Loucy (cell line): ENCODE measurements at regions not wholly inside any gene's neighbourhood (a gene's known extent, or its start where the extent isn't known, plus 50 kb on each side); places are given as distances from the start of the nearest gene placed in this dataset.

Source experiments
- H2AFZ ChIP-seq: fragments of 200-600 bp; sonication (generic); 2 replicates; pipeline ENCODE4 v1.6.0; 2016; ENCODE audit warnings: antibody characterized with exemption, mild to moderate bottlenecking, low read length, moderate library complexity
- H3F3A ChIP-seq: fragments of 200-600 bp; 2 replicates; pipeline ENCODE4 v1.6.0; 2016; ENCODE audit warnings: antibody characterized with exemption, low read depth, mild to moderate bottlenecking
- H3K27me3 ChIP-seq: fragments of 200-600 bp; sonication (generic); 2 replicates; pipeline ENCODE4 v1.6.1; 2014; ENCODE audit warnings: low read length, mild to moderate bottlenecking; ENCODE audit not compliant: insufficient read depth, poor library complexity, severe bottlenecking
- H3K36me3 ChIP-seq: fragments of 200-600 bp; sonication (generic); 2 replicates; pipeline ENCODE4 v1.6.1; 2016; ENCODE audit warnings: low read length; ENCODE audit not compliant: insufficient read depth
- H3K4me1 ChIP-seq: fragments of 200-600 bp; sonication (generic); 2 replicates; pipeline ENCODE4 v1.5.1; 2014; ENCODE audit warnings: low read length, mild to moderate bottlenecking; ENCODE audit not compliant: insufficient read depth, poor library complexity, severe bottlenecking
- H3K4me2 ChIP-seq: fragments of 200-600 bp; sonication (generic); 2 replicates; pipeline ENCODE4 v1.6.0; 2014; ENCODE audit warnings: antibody characterized with exemption, low read length, low read depth, mild to moderate bottlenecking; ENCODE audit not compliant: poor library complexity, severe bottlenecking
- H3K4me3 ChIP-seq: fragments of 200-600 bp; sonication (generic); 2 replicates; pipeline ENCODE4 v1.5.1; 2014; ENCODE audit warnings: low read length, mild to moderate bottlenecking, mixed read lengths; ENCODE audit not compliant: poor library complexity, severe bottlenecking
- H3K79me2 ChIP-seq: fragments of 200-600 bp; sonication (generic); 2 replicates; pipeline ENCODE4 v1.6.1; 2014; ENCODE audit warnings: low read length; ENCODE audit not compliant: insufficient read depth
- H3K9ac ChIP-seq: fragments of 200-600 bp; sonication (generic); 2 replicates; pipeline ENCODE4 v1.6.0; 2014; ENCODE audit warnings: mild to moderate bottlenecking, low read depth, low read length, moderate library complexity; ENCODE audit not compliant: poor library complexity, severe bottlenecking
- H3K9me2 ChIP-seq: fragments of 200-600 bp; sonication (generic); replicated peaks from 2 replicates; pipeline ENCODE4 v1.6.1; 2016; ENCODE audit warnings: low read depth, low read length, mixed read lengths
- H3K9me3 ChIP-seq: fragments of 200-600 bp; sonication (generic); 2 replicates; pipeline ENCODE4 v1.6.1; 2014; ENCODE audit warnings: mild to moderate bottlenecking, antibody characterized with exemption, low read length, low read depth; ENCODE audit not compliant: insufficient read depth
- H4K20me1 ChIP-seq: fragments of 200-600 bp; sonication (generic); 2 replicates; pipeline ENCODE4 v1.6.0; 2014; ENCODE audit warnings: antibody characterized with exemption, low read length, mild to moderate bottlenecking; ENCODE audit not compliant: insufficient read depth, poor library complexity, severe bottlenecking
- EZH2phosphoT487 ChIP-seq: fragments of 200-600 bp; IDR thresholded peaks from 2 replicates; pipeline ENCODE4 v1.6.1; 2018; ENCODE audit warnings: antibody characterized with exemption, mild to moderate bottlenecking, moderate library complexity, borderline replicate concordance
- TF ChIP-seq, protein P1 (sequence below): fragments of 200-600 bp; sonication (generic); conservative IDR thresholded peaks from 2 replicates; pipeline ENCODE4 v1.5.1; 2014; ENCODE audit warnings: mild to moderate bottlenecking, antibody characterized with exemption, low read length

DNA sequence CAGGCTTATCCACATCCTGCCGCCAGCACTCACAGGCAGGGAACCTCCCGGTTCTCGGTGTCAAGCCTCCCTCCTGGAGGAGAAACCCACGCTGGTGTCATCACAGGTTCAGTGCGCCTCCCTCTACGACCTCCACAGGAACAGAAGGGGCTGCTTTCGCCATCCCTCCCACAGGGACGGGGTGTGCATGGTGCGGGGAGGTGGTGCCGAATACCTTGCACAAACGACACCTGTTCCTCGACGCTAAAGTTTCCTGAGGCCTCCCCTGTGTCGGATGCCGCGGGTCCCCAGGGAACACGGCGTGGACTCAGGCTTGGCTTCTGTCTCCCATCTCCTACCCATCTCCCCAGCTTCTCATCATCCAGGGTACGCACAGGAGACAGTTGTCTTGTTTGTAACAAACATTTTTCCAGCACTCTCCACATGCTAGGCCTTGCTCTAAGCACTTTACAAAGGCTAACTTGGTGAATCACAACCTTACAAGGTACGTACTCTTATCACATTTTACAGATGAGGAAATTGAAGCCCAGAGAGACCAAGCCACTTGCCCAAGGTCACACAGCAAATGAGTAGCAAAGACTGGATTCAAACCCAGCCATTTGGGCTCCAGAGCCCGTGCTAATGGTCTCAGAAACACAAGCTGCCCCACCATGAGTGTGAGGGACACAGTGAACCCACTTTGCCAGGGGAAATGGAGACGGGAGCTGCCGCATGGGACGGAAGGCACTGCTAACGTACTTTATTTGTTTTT, 271.6 kb downstream of the C16orf95 start:
- Histone ChIP-seq H4K20me1 (no peaks in the 10 kb centered on the region), H3K9me3 (no peaks in the 10 kb centered on the region), H3K4me3 (no peak overlapping the region), H3K4me1 (no peaks in the 10 kb centered on the region), H3K79me2 (no peaks in the 10 kb centered on the region), H2AFZ (no peak overlapping the region), H3K36me3 (no peaks in the 10 kb centered on the region), H3K9ac (no peak overlapping the region), H3K9me2 (no peaks in the 10 kb centered on the region), H3K4me2 (no peak overlapping the region), H3F3A (no peaks in the 10 kb centered on the region), H3K27me3 (no peaks in the 10 kb centered on the region)
- TF ChIP-seq, protein P1, sequence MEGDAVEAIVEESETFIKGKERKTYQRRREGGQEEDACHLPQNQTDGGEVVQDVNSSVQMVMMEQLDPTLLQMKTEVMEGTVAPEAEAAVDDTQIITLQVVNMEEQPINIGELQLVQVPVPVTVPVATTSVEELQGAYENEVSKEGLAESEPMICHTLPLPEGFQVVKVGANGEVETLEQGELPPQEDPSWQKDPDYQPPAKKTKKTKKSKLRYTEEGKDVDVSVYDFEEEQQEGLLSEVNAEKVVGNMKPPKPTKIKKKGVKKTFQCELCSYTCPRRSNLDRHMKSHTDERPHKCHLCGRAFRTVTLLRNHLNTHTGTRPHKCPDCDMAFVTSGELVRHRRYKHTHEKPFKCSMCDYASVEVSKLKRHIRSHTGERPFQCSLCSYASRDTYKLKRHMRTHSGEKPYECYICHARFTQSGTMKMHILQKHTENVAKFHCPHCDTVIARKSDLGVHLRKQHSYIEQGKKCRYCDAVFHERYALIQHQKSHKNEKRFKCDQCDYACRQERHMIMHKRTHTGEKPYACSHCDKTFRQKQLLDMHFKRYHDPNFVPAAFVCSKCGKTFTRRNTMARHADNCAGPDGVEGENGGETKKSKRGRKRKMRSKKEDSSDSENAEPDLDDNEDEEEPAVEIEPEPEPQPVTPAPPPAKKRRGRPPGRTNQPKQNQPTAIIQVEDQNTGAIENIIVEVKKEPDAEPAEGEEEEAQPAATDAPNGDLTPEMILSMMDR = no peak
- TF ChIP-seq EZH2phosphoT487 = no peak

DNA sequence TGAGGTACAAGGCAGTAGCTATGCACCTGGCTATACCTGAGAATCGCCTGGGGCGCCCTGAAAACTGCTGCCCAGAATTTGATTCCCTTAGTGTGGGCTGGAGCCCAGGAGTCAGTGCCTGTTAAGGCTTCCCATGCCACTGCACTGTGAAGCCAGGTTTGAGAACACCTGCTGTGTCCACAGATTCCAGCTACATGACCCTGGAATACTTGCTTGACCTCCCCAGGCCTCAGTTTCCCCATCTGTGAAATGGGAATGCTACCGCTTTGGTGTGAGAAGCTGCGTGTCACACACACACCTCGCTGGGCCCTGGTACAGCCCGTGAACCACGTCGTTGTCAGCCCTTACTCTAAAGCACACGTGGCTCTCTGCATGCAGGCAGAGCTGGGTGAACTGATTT, 271.0 kb downstream of the C16orf95 start:
- Histone ChIP-seq H3F3A (no peaks in the 10 kb centered on the region), H3K36me3 (no peaks in the 10 kb centered on the region), H3K9me2 (no peaks in the 10 kb centered on the region), H3K27me3 (no peaks in the 10 kb centered on the region), H4K20me1 (no peaks in the 10 kb centered on the region), H3K9ac (no peak overlapping the region), H3K4me1 (no peaks in the 10 kb centered on the region), H3K4me3 (no peak overlapping the region), H3K79me2 (no peaks in the 10 kb centered on the region), H3K9me3 (no peaks in the 10 kb centered on the region), H2AFZ (no peak overlapping the region), H3K4me2 (no peak overlapping the region)
- TF ChIP-seq, protein P1 = no peak
- no peak for TF ChIP-seq EZH2phosphoT487

- TF ChIP-seq, protein P1 = no peak
- no peak for TF ChIP-seq EZH2phosphoT487
- Histone ChIP-seq H3K9me3 (no peaks in the 10 kb centered on the region), H3K36me3 (no peaks in the 10 kb centered on the region), H3K27me3 (no peaks in the 10 kb centered on the region), H3K79me2 (no peaks in the 10 kb centered on the region), H3K4me1 (no peaks in the 10 kb centered on the region), H4K20me1 (no peaks in the 10 kb centered on the region), H3K9me2 (no peaks in the 10 kb centered on the region), H3K9ac (no peak overlapping the region), H3K4me3 (no peak overlapping the region), H2AFZ (no peak overlapping the region), H3K4me2 (no peak overlapping the region), H3F3A (no peaks in the 10 kb centered on the region)
Observed at GRCh38 chr16:87047221-87048037, 269.8 kb downstream of the C16orf95 start.
